GM21528 (cell line): ENCODE measurements at regions not wholly inside any gene's neighbourhood (a gene's known extent, or its start where the extent isn't known, plus 50 kb on each side); places are given as distances from the start of the nearest gene placed in this dataset.

Experiments used
- ATAC-seq: cut with Tn5 transposase; IDR thresholded peaks from one replicate; pipeline ENCODE4 v1.9.1; 2021; ENCODE audit warnings: mild to moderate bottlenecking, moderate library complexity; ENCODE audit not compliant: unreplicated experiment, low FRiP score

- no peak for ATAC-seq
Measured at GRCh38 chr3:151990696-151991376, 117.4 kb downstream of the SUCNR1 start.

- ATAC-seq, result no peak
Measured at GRCh38 chr3:151992326-151993041, 119.0 kb downstream of the SUCNR1 start.

- no peak for ATAC-seq
Measured at GRCh38 chr3:151995091-151995490, 121.6 kb downstream of the SUCNR1 start.

- no peak for ATAC-seq
Measured at GRCh38 chr3:151998744-151999143, 125.3 kb downstream of the SUCNR1 start.

- no peak for ATAC-seq
Measured at GRCh38 chr3:151999936-152000335, 126.5 kb downstream of the SUCNR1 start.

- no peak for ATAC-seq
Measured at GRCh38 chr3:152011812-152012735, 138.6 kb downstream of the SUCNR1 start.

GRCh38 chr3:152019508-152019907 is 146.1 kb downstream of the SUCNR1 start:
- no peak for ATAC-seq

GRCh38 chr3:152021951-152022461 is 148.6 kb downstream of the SUCNR1 start:
- no peak for ATAC-seq

- no peak for ATAC-seq
Measured at GRCh38 chr3:152026033-152026556, 152.7 kb downstream of the SUCNR1 start.

- no peak for ATAC-seq
Measured at GRCh38 chr3:152030320-152030719, 156.9 kb downstream of the SUCNR1 start.

- ATAC-seq, result no peak
Measured at GRCh38 chr3:152031321-152031720, 157.9 kb downstream of the SUCNR1 start.

GRCh38 chr3:152037297-152037696 is 163.9 kb downstream of the SUCNR1 start:
- ATAC-seq, result no peak

GRCh38 chr3:152037953-152038352 is 164.5 kb downstream of the SUCNR1 start:
- ATAC-seq, result no peak

GRCh38 chr3:152038490-152038889 is 165.0 kb downstream of the SUCNR1 start:
- no peak for ATAC-seq

- ATAC-seq, result peak; percentile 98
Measured at GRCh38 chr3:152039887-152040286, 166.4 kb downstream of the SUCNR1 start.

GRCh38 chr3:152040319-152040718 is 166.9 kb downstream of the SUCNR1 start:
- peak; percentile 17 for ATAC-seq

- no peak for ATAC-seq
Measured at GRCh38 chr3:152043620-152044019, 170.2 kb downstream of the SUCNR1 start.

GRCh38 chr3:152046280-152046679 is 172.8 kb downstream of the SUCNR1 start:
- ATAC-seq, result no peak

GRCh38 chr3:152047465-152047864 is 174.0 kb downstream of the SUCNR1 start:
- ATAC-seq, result no peak

- ATAC-seq, result no peak
Measured at GRCh38 chr3:152048831-152049230, 175.4 kb downstream of the SUCNR1 start.

GRCh38 chr3:152050903-152051302 is 177.5 kb downstream of the SUCNR1 start:
- ATAC-seq, result no peak
